HCT116 (cell line): ENCODE measurements at regions not wholly inside any gene's neighbourhood (a gene's known extent, or its start where the extent isn't known, plus 50 kb on each side); places are given as distances from the start of the nearest gene placed in this dataset.

Source experiments
- ATAC-seq: fragments of 200-7000 bp; cut with Tn5 transposase; 2 replicates; pipeline ENCODE4 v1.9.1; 2020; ENCODE audit warnings: mild to moderate bottlenecking, moderate library complexity
- BruUV-seq: library from RNA; stranded (reverse); fragments of 400-500 nt; replicated peaks from 2 replicates; lab custom pipeline; 2021; lab: Mats Ljungman, UMichigan
- CTCF ChIA-PET: fragments of 300-600 bp; sonication (Branson Sonifier 250); formaldehyde crosslinking; loops from one replicate; lab custom pipeline; 2021; ENCODE audit warnings: antibody characterized with exemption; lab: Charles Lee
- POLR2A ChIA-PET: fragments of 300-600, 350-600 bp; sonication (Branson Sonifier 250); formaldehyde crosslinking; loops from one replicate; lab custom pipeline; 2021; ENCODE audit warnings: antibody characterized with exemption; lab: Charles Lee
- RAD21 ChIA-PET, 2 experiments: fragments of 300-600 bp; sonication (Branson Sonifier 250); formaldehyde crosslinking; loops; one replicate each; lab custom pipeline; 2023; ENCODE audit warnings: low total read pairs in 2 of 2; ENCODE audit not compliant: uncharacterized antibody in 2 of 2, unreplicated experiment in 2 of 2, low non-redundant PET in 1 of 2; lab: Charles Lee
- DNase-seq: peaks from one replicate; pipeline ENCODE4 v3.0.0-alpha.2; 2010; ENCODE audit warnings: low read depth, low spot score
- H2AFZ ChIP-seq: fragments of 200-600 bp; shearing (Covaris generic), sonication (generic); 2 replicates; pipeline ENCODE4 v1.6.1; 2017; ENCODE audit warnings: low read depth, mixed run types, mixed read lengths, antibody characterized with exemption, low read length; ENCODE audit not compliant: poor library complexity, severe bottlenecking
- H3K27ac ChIP-seq: 2 replicates; pipeline ENCODE4 v1.5.1; 2012; ENCODE audit warnings: low read depth, low read length
- H3K27me3 ChIP-seq: fragments of 200-600 bp; sonication (generic); 2 replicates; pipeline ENCODE4 v1.6.1; 2016; ENCODE audit warnings: mixed run types, low read length, mixed read lengths; ENCODE audit not compliant: insufficient read depth
- H3K36me3 ChIP-seq, 2 experiments: fragments of 200-500 bp in 1 of 2; fragments of 200-600 bp in 1 of 2; sonication (Bioruptor generic) in 1 of 2; sonication (generic) in 1 of 2; 2 replicates each; pipeline versions ENCODE4 v1.5.1 to v1.6.1; 2014 to 2016; ENCODE audit warnings: low read length in 2 of 2, inconsistent platforms in 1 of 2, mixed read lengths in 1 of 2, mixed run types in 1 of 2; ENCODE audit not compliant: insufficient read depth in 2 of 2, control insufficient read depth in 1 of 2
- H3K4me1 ChIP-seq, 2 experiments: fragments of 200-600 bp in 1 of 2; sonication (generic) in 1 of 2; 2 replicates each; pipeline versions ENCODE4 v1.5.1 to v1.6.1; 2012 to 2017; ENCODE audit warnings: low read length in 2 of 2, inconsistent platforms in 1 of 2, mild to moderate bottlenecking in 1 of 2, mixed read lengths in 1 of 2, mixed run types in 1 of 2, moderate library complexity in 1 of 2; ENCODE audit not compliant: insufficient read depth in 2 of 2, control insufficient read depth in 1 of 2
- H3K4me2 ChIP-seq: fragments of 200-600 bp; sonication (generic); 2 replicates; pipeline ENCODE4 v1.6.1; 2017; ENCODE audit warnings: mixed run types, low read length, mixed read lengths
- H3K4me3 ChIP-seq, 2 experiments: fragments of 200-600 bp in 1 of 2; sonication (generic) in 1 of 2; replicated peaks in 1 of 2; 2 replicates each; pipeline ENCODE4 v1.5.1; 2011 to 2016; ENCODE audit warnings: low read length in 2 of 2, control low read depth in 1 of 2, low read depth in 1 of 2, mild to moderate bottlenecking in 1 of 2, mixed read lengths in 1 of 2, mixed run types in 1 of 2
- H3K79me2 ChIP-seq: fragments of 200-600 bp; sonication (generic); 2 replicates; pipeline ENCODE4 v1.6.1; 2017; ENCODE audit warnings: mild to moderate bottlenecking, mixed run types, low read length, moderate library complexity, mixed read lengths; ENCODE audit not compliant: insufficient read depth
- H3K9ac ChIP-seq: fragments of 200-600 bp; sonication (generic); 2 replicates; pipeline ENCODE4 v1.6.1; 2016; ENCODE audit warnings: low read length, mixed read lengths
- H3K9me2 ChIP-seq: fragments of 200-600 bp; sonication (generic), shearing (Covaris generic); 2 replicates; pipeline ENCODE4 v1.6.1; 2017; ENCODE audit warnings: mixed run types, mild to moderate bottlenecking, moderate library complexity; ENCODE audit not compliant: insufficient read depth
- H3K9me3 ChIP-seq, 2 experiments: fragments of 200-500 bp in 1 of 2; fragments of 200-600 bp in 1 of 2; sonication (Bioruptor generic) in 1 of 2; sonication (generic) in 1 of 2; 2 replicates each; pipeline ENCODE4 v1.6.1; 2014 to 2017; ENCODE audit warnings: low read length in 2 of 2, mixed read lengths in 2 of 2, inconsistent platforms in 1 of 2, low read depth in 1 of 2, mild to moderate bottlenecking in 1 of 2, mixed run types in 1 of 2, moderate library complexity in 1 of 2; ENCODE audit not compliant: control insufficient read depth in 1 of 2, insufficient read depth in 1 of 2
- H4K20me1 ChIP-seq: fragments of 200-600 bp; sonication (generic), shearing (Covaris generic); 2 replicates; pipeline ENCODE4 v1.6.1; 2017; ENCODE audit warnings: mixed run types, mild to moderate bottlenecking, moderate library complexity; ENCODE audit not compliant: insufficient read depth
- CTCF ChIP-seq, 3 experiments: fragments of 200-600 bp in 1 of 3; sonication (generic) in 1 of 3; IDR thresholded peaks in 2 of 3; conservative IDR thresholded peaks in 1 of 3; 2 replicates each; pipeline ENCODE4 v1.5.1; 2012 to 2017; ENCODE audit warnings: low read depth in 2 of 3, low read length in 2 of 3, antibody characterized with exemption in 1 of 3, borderline replicate concordance in 1 of 3, control low read depth in 1 of 3, mild to moderate bottlenecking in 1 of 3, mixed read lengths in 1 of 3, mixed run types in 1 of 3, moderate library complexity in 1 of 3; ENCODE audit not compliant: insufficient read depth in 1 of 3
- EGR1 ChIP-seq: IDR thresholded peaks from 2 replicates; pipeline ENCODE4 v1.6.1; 2012; ENCODE audit warnings: low read depth
- ELF1 ChIP-seq: IDR thresholded peaks from 2 replicates; pipeline ENCODE4 v1.6.1; 2012; ENCODE audit warnings: low read depth, borderline replicate concordance
- RAD21 ChIP-seq: IDR thresholded peaks from 2 replicates; pipeline ENCODE4 v1.6.1; 2012; ENCODE audit warnings: low read depth, mild to moderate bottlenecking
- REST ChIP-seq: IDR thresholded peaks from 2 replicates; pipeline ENCODE4 v1.6.1; 2012; ENCODE audit warnings: low read depth
- SRF ChIP-seq: IDR thresholded peaks from 2 replicates; pipeline ENCODE4 v1.6.1; 2012; ENCODE audit warnings: low read depth
- TCF7L2 ChIP-seq: IDR thresholded peaks from 2 replicates; pipeline ENCODE4 v1.7.0; 2011; ENCODE audit warnings: borderline replicate concordance, inconsistent platforms; ENCODE audit not compliant: insufficient read depth, insufficient read length; ENCODE audit errors: extremely low read depth
- ZBTB33 ChIP-seq: IDR thresholded peaks from 2 replicates; pipeline ENCODE4 v1.6.1; 2011; ENCODE audit warnings: mild to moderate bottlenecking, low read length, moderate library complexity; ENCODE audit not compliant: insufficient replicate concordance; ENCODE audit errors: extremely low read depth
- ZNF274 ChIP-seq: fragments of 200-500 bp; sonication (Bioruptor generic); IDR thresholded peaks from 2 replicates; pipeline ENCODE4 v1.6.1; 2014; ENCODE audit warnings: mild to moderate bottlenecking, low read depth, low read length, inconsistent platforms
- intact Hi-C: fragments of 100-400 bp; cut with micrococcal nuclease; formaldehyde crosslinking; loops from 2 replicates; pipeline ENCODE4 v1.10.0; 2022

- no peak overlapping the region for H3K9ac ChIP-seq
- no peaks in the 10 kb centered on the region for H3K9me3 ChIP-seq
- ChIA-PET RAD21 (no interaction called here), CTCF (no interaction called here), POLR2A (no interaction called here)
- no peaks in the 10 kb centered on the region for H3K4me1 ChIP-seq
- no peak overlapping the region for H2AFZ ChIP-seq
- H3K4me2 ChIP-seq: no peak overlapping the region
- no peaks in the 10 kb centered on the region for H3K9me2 ChIP-seq
- no peaks in the 10 kb centered on the region for H4K20me1 ChIP-seq
- H3K36me3 ChIP-seq: no peaks in the 10 kb centered on the region
- ATAC-seq (no peak), DNase-seq (no peak)
- BruUV-seq: no TSS peak
- H3K4me3 ChIP-seq: no peak overlapping the region
- no peaks in the 10 kb centered on the region for H3K79me2 ChIP-seq
- H3K27ac ChIP-seq: no peak overlapping the region
- TF ChIP-seq TCF7L2 (no peak), REST (no peak), RAD21 (no peak), ZBTB33 (no peak), SRF (no peak), CTCF (IDR thresholded peaks at IDR 0.05 in 2 of 3, conservative IDR thresholded peaks at IDR 0.05 in 1 of 3; ENCODE audit: borderline replicate concordance in 1 of 3, insufficient read depth in 1 of 3, low read depth in 2 of 3, low read length in 2 of 3) (no peak), EGR1 (no peak), ZNF274 (no peak), ELF1 (no peak)
- intact Hi-C loops: no loop called here
- H3K27me3 ChIP-seq: no peaks in the 10 kb centered on the region
Observed at GRCh38 chr4:129429581-129430320, 333.8 kb downstream of the C4orf33 start.
